ENCODE measurements at regions not wholly inside any gene's neighbourhood (a gene's known extent, or its start where the extent isn't known, plus 50 kb on each side); places are given as distances from the start of the nearest gene placed in this dataset.

- TF ChIP-seq CTCF (IDR thresholded peaks at IDR 0.05), result no peak
- TF ChIP-seq POLR2A (IDR thresholded peaks at IDR 0.05), result no peak
- no peak for TF ChIP-seq POLR2AphosphoS5 (IDR thresholded peaks at IDR 0.05)
These were observed 361.5 kb upstream of the PTCHD4 start for GRCh38 chr6:48472535-48472934.
